Right lobe of liver (tissue), 6 donors: ENCODE measurements at regions not wholly inside any gene's neighbourhood (a gene's known extent, or its start where the extent isn't known, plus 50 kb on each side); places are given as distances from the start of the nearest gene placed in this dataset.

Experiments
- ATAC-seq, 4 donors: fragments of 200-7000 bp; cut with Tn5 transposase; one replicate each; pipeline ENCODE4 v1.9.1; 2020; ENCODE audit warnings: mild to moderate bottlenecking in 4 of 4, moderate library complexity in 4 of 4
- DNase-seq, 3 donors: peaks; one replicate each; pipeline ENCODE4 v3.0.0-alpha.2; 2020
- H3K27ac ChIP-seq, 3 donors: fragments of 200-600 bp; one replicate each; pipeline ENCODE4 v1.8.0; 2022
- H3K27me3 ChIP-seq, 2 donors: fragments of 200-600 bp; one replicate each; pipeline ENCODE4 v1.8.0; 2022
- H3K36me3 ChIP-seq, 4 donors: fragments of 200-600 bp; sonication (generic) in 1 of 4; one replicate each; pipeline versions ENCODE4 v1.5.1 to v1.8.0; 2017 to 2022; ENCODE audit warnings: control low read depth in 1 of 4
- H3K4me1 ChIP-seq, 4 donors: fragments of 200-600 bp; sonication (generic) in 1 of 4; one replicate each; pipeline versions ENCODE4 v1.5.1 to v1.8.0; 2017 to 2022; ENCODE audit warnings: control low read depth in 1 of 4
- H3K4me3 ChIP-seq, 3 donors: fragments of 200-600 bp; one replicate each; pipeline ENCODE4 v1.8.0; 2022
- H3K9me3 ChIP-seq, 4 donors: fragments of 200-600 bp; sonication (generic) in 1 of 4; one replicate each; pipeline versions ENCODE4 v1.5.1 to v1.8.0; 2017 to 2022; ENCODE audit warnings: control low read depth in 1 of 4
- CTCF ChIP-seq, 4 donors: fragments of 200-600 bp in 3 of 4; fragments of 450-650 bp in 1 of 4; IDR thresholded peaks; one replicate each; pipeline versions ENCODE4 v1.5.1 to v1.8.0; 2016 to 2022; ENCODE audit warnings: antibody characterized with exemption in 4 of 4, mild to moderate bottlenecking in 2 of 4
- POLR2A ChIP-seq: fragments of 450-650 bp; IDR thresholded peaks from one replicate; pipeline ENCODE4 v1.6.1; 2017; ENCODE audit warnings: antibody characterized with exemption, mild to moderate bottlenecking
- WGBS: methylation state at CpG from one replicate; pipeline ENCODE4 v1.1.6; 2018; ENCODE audit warnings: low coverage, low lambda C conversion rate; ENCODE audit not compliant: insufficient coverage; ENCODE audit errors: missing lambda C conversion rate; 5-methylcytosine and 5-hydroxymethylcytosine counted together
- intact Hi-C, 2 donors: fragments of 100-400 bp; cut with DNase I; formaldehyde crosslinking; loops; one replicate each; pipeline versions ENCODE4 v1.11.2 to v1.14.1; 2022
- donor health status: DM: no; HTN: yes; CAD: no.
- donor health status: DM: no; HTN: no; CAD: no.
- donor health status: DM: no; HTN: no; CAD: no.
- donor health status: DM: no; HTN: yes; CAD: no.
- donor health status: DM: no; HTN: yes; CAD: no.

- no peak for DNase-seq
These were observed 470.9 kb downstream of the LRRIQ3 start for GRCh38 chr1:73727036-73727435.

GRCh38 chr1:73722055-73722454, 475.9 kb downstream of the LRRIQ3 start:
- Histone ChIP-seq H3K4me1 (no peaks in the 10 kb centered on the region), H3K9me3 (no peaks in the 10 kb centered on the region), H3K4me3 (no peak overlapping the region), H3K27ac (no peak overlapping the region), H3K27me3 (no peaks in the 10 kb centered on the region), H3K36me3 (no peaks in the 10 kb centered on the region)
- WGBS, result 67% methylated on average over 1 of the region's 1 CpG
- ATAC-seq, result no peak
- no peak for DNase-seq
- intact Hi-C loops, result no loop called here
- TF ChIP-seq CTCF (IDR thresholded peaks at IDR 0.05) (no peak), POLR2A (no peak)

More at GRCh38 chr1:73727036-73727435, 470.9 kb downstream of the LRRIQ3 start:
- H3K9me3 ChIP-seq, result no peaks in the 10 kb centered on the region
- no peak overlapping the region for H3K4me3 ChIP-seq
- no peak for ATAC-seq
- no peak overlapping the region for H3K27ac ChIP-seq
- TF ChIP-seq CTCF (IDR thresholded peaks at IDR 0.05) (no peak), POLR2A (no peak)
- H3K4me1 ChIP-seq, result no peaks in the 10 kb centered on the region
- no peaks in the 10 kb centered on the region for H3K27me3 ChIP-seq
- H3K36me3 ChIP-seq, result no peaks in the 10 kb centered on the region
- intact Hi-C loops, result no loop called here

GRCh38 chr1:73717976-73718375, 480.0 kb downstream of the LRRIQ3 start:
- no peaks in the 10 kb centered on the region for H3K4me1 ChIP-seq
- ATAC-seq (no peak), DNase-seq (no peak)
- no peak overlapping the region for H3K4me3 ChIP-seq
- no peaks in the 10 kb centered on the region for H3K9me3 ChIP-seq
- intact Hi-C loops, result no loop called here
- TF ChIP-seq POLR2A (no peak), CTCF (IDR thresholded peaks at IDR 0.05) (no peak)
- H3K27me3 ChIP-seq, result no peaks in the 10 kb centered on the region
- H3K36me3 ChIP-seq, result no peaks in the 10 kb centered on the region
- WGBS, result 29% methylated on average over 1 of the region's 1 CpG
- H3K27ac ChIP-seq, result no peak overlapping the region

- ATAC-seq (no peak), DNase-seq (no peak)
- TF ChIP-seq POLR2A (no peak), CTCF (IDR thresholded peaks at IDR 0.05) (no peak)
- Histone ChIP-seq H3K4me1 (no peaks in the 10 kb centered on the region), H3K27me3 (no peaks in the 10 kb centered on the region), H3K4me3 (no peak overlapping the region), H3K27ac (no peak overlapping the region), H3K36me3 (no peaks in the 10 kb centered on the region), H3K9me3 (no peaks in the 10 kb centered on the region)
- 45% methylated on average over 1 of the region's 1 CpG for WGBS
- intact Hi-C loops, result no loop called here
These were observed 486.9 kb downstream of the LRRIQ3 start for GRCh38 chr1:73711089-73711488.

GRCh38 chr1:73701826-73702225, 496.1 kb downstream of the LRRIQ3 start:
- H3K36me3 ChIP-seq, result no peaks in the 10 kb centered on the region
- no peak for DNase-seq
- no peaks in the 10 kb centered on the region for H3K4me1 ChIP-seq
- no peaks in the 10 kb centered on the region for H3K27me3 ChIP-seq
- no peak for ATAC-seq
- TF ChIP-seq CTCF (IDR thresholded peaks at IDR 0.05) (no peak), POLR2A (no peak)
- no peak overlapping the region for H3K27ac ChIP-seq
- WGBS, result 21% methylated on average over 1 of the region's 1 CpG
- intact Hi-C loops, result no loop called here
- no peaks in the 10 kb centered on the region for H3K9me3 ChIP-seq
- H3K4me3 ChIP-seq, result no peak overlapping the region
